CD14-positive monocyte (primary cell): ENCODE measurements at regions not wholly inside any gene's neighbourhood (a gene's known extent, or its start where the extent isn't known, plus 50 kb on each side); places are given as distances from the start of the nearest gene placed in this dataset.

Experiments
- DNase-seq, 3 donors: peaks; one replicate each; pipeline ENCODE4 v3.0.0-alpha.2; 2011 to 2022
- H2AFZ ChIP-seq: 2 replicates; pipeline ENCODE4 v1.6.0; 2012; ENCODE audit warnings: mild to moderate bottlenecking, low read depth, low read length, inconsistent platforms; ENCODE audit not compliant: insufficient read depth, poor library complexity, severe bottlenecking
- H3K27ac ChIP-seq, 2 donors: 1 replicate in 1 of 2; 2 replicates in 1 of 2; pipeline ENCODE4 v1.5.1; 2012 to 2013; ENCODE audit warnings: low read length in 2 of 2, control low read depth in 1 of 2, inconsistent platforms in 1 of 2, low read depth in 1 of 2, mild to moderate bottlenecking in 1 of 2
- H3K27me3 ChIP-seq, 2 donors: one replicate each; pipeline versions ENCODE4 v1.6.0 to v1.6.1; 2011 to 2013; ENCODE audit warnings: low read length in 2 of 2; ENCODE audit not compliant: control insufficient read depth in 2 of 2, insufficient read depth in 2 of 2
- H3K36me3 ChIP-seq, 2 donors: replicated peaks in 1 of 2; 1 replicate in 1 of 2; 2 replicates in 1 of 2; pipeline versions ENCODE4 v1.5.1 to v1.6.1; 2012 to 2013; ENCODE audit warnings: low read length in 2 of 2, control low read depth in 1 of 2, inconsistent platforms in 1 of 2, mild to moderate bottlenecking in 1 of 2; ENCODE audit not compliant: insufficient read depth in 2 of 2, control insufficient read depth in 1 of 2
- H3K4me1 ChIP-seq, 2 donors: 1 replicate in 1 of 2; 2 replicates in 1 of 2; pipeline versions ENCODE4 v1.5.1 to v1.6.1; 2012 to 2013; ENCODE audit warnings: low read length in 2 of 2, control low read depth in 1 of 2, inconsistent platforms in 1 of 2, mild to moderate bottlenecking in 1 of 2, moderate library complexity in 1 of 2; ENCODE audit not compliant: insufficient read depth in 2 of 2, control insufficient read depth in 1 of 2
- H3K4me2 ChIP-seq: replicated peaks from 2 replicates; pipeline ENCODE3; 2012; ENCODE audit warnings: low read length, moderate library complexity, mild to moderate bottlenecking; ENCODE audit not compliant: poor library complexity, severe bottlenecking; ENCODE audit errors: extremely low read depth
- H3K4me3 ChIP-seq, 3 experiments: fragments of 200-600 bp in 1 of 3; sonication (generic) in 1 of 3; replicated peaks in 1 of 3; 1 replicate in 2 of 3; 2 replicates in 1 of 3; pipeline ENCODE4 v1.5.1; 2011 to 2013; ENCODE audit warnings: low read length in 3 of 3, mild to moderate bottlenecking in 3 of 3, control low read depth in 2 of 3, low read depth in 2 of 3, inconsistent platforms in 1 of 3, moderate library complexity in 1 of 3
- H3K79me2 ChIP-seq: 2 replicates; pipeline ENCODE4 v1.6.0; 2012; ENCODE audit warnings: mild to moderate bottlenecking, control low read depth, inconsistent platforms, low read length, moderate library complexity; ENCODE audit not compliant: insufficient read depth
- H3K9ac ChIP-seq: 2 replicates; pipeline ENCODE4 v1.6.0; 2017; ENCODE audit warnings: low read length, mild to moderate bottlenecking; ENCODE audit not compliant: insufficient read depth, poor library complexity, severe bottlenecking
- H3K9me3 ChIP-seq, 2 donors: replicated peaks in 1 of 2; 1 replicate in 1 of 2; 2 replicates in 1 of 2; pipeline versions ENCODE4 v1.5.1 to v1.6.1; 2012 to 2013; ENCODE audit warnings: low read length in 2 of 2, control low read depth in 1 of 2; ENCODE audit not compliant: control insufficient read depth in 1 of 2, insufficient read depth in 1 of 2
- H4K20me1 ChIP-seq: 2 replicates; pipeline ENCODE4 v1.6.0; 2012; ENCODE audit warnings: mild to moderate bottlenecking, low read length, control low read depth, moderate library complexity; ENCODE audit not compliant: insufficient read depth
- H3K27ac Mint-ChIP-seq, 7 donors: one replicate each; pipeline ENCODE4 v1.8.0; 2020; ENCODE audit warnings: mild to moderate bottlenecking in 7 of 7, mixed read lengths in 7 of 7, moderate library complexity in 6 of 7, inconsistent platforms in 2 of 7
- H3K27me3 Mint-ChIP-seq, 3 donors: one replicate each; pipeline ENCODE4 v1.8.0; 2021 to 2022; ENCODE audit warnings: low read depth in 3 of 3, mild to moderate bottlenecking in 3 of 3, mixed read lengths in 3 of 3, moderate library complexity in 3 of 3, inconsistent platforms in 1 of 3
- H3K36me3 Mint-ChIP-seq, 2 donors: one replicate each; pipeline ENCODE4 v1.8.0; 2020; ENCODE audit warnings: mixed read lengths in 2 of 2, inconsistent platforms in 1 of 2, mild to moderate bottlenecking in 1 of 2
- H3K4me1 Mint-ChIP-seq: one replicate; pipeline ENCODE4 v1.8.0; 2020; ENCODE audit warnings: mild to moderate bottlenecking, mixed read lengths
- H3K4me3 Mint-ChIP-seq, 2 donors: one replicate each; pipeline ENCODE4 v1.8.0; 2020; ENCODE audit warnings: mild to moderate bottlenecking in 2 of 2, mixed read lengths in 2 of 2, moderate library complexity in 1 of 2
- H3K9me3 Mint-ChIP-seq, 7 donors: one replicate each; pipeline ENCODE4 v1.8.0; 2020 to 2022; ENCODE audit warnings: mixed read lengths in 7 of 7, mild to moderate bottlenecking in 6 of 7, moderate library complexity in 6 of 7, inconsistent platforms in 2 of 7
- WGBS: methylation state at CpG from one replicate; pipeline ENCODE4 v1.1.5; 2013; ENCODE audit warnings: missing lambda C conversion rate; ENCODE audit not compliant: insufficient coverage; 5-methylcytosine and 5-hydroxymethylcytosine counted together
- intact Hi-C, 2 donors: fragments of 100-400 bp; cut with micrococcal nuclease; formaldehyde crosslinking; loops; one replicate each; pipeline versions ENCODE4 v1.15.0 to v1.15.1; 2023
- TF ChIP-seq, protein P1 (sequence below): fragments of 200-600 bp; IDR thresholded peaks from one replicate; pipeline ENCODE4 v1.8.0; 2022; ENCODE audit warnings: antibody characterized with exemption, mild to moderate bottlenecking

GRCh38 chr12:67786086-67786485 is 137.5 kb downstream of the DYRK2 start:
- Histone ChIP-seq H3K27me3 (no peaks in the 10 kb centered on the region), H3K9ac (no peak overlapping the region), H3K79me2 (no peaks in the 10 kb centered on the region), H3K4me2 (no peak overlapping the region), H3K36me3 (no peaks in the 10 kb centered on the region), H4K20me1 (no peaks in the 10 kb centered on the region), H3K27ac (no peak overlapping the region), H3K4me1 (no peaks in the 10 kb centered on the region), H3K4me3 (no peak overlapping the region), H2AFZ (no peak overlapping the region), H3K9me3 (no peaks in the 10 kb centered on the region)
- no peaks in the 10 kb centered on the region for H3K36me3 Mint-ChIP-seq
- DNase-seq = no peak
- H3K27ac Mint-ChIP-seq = no peak overlapping the region
- WGBS = 92% methylated on average over 2 of the region's 3 CpGs
- H3K4me1 Mint-ChIP-seq = peaks cover 4% of the 10 kb centered on the region
- no peak overlapping the region for H3K4me3 Mint-ChIP-seq
- peaks cover 0 to 2% (median 1%) of the 10 kb centered on the region in 3 donors for H3K27me3 Mint-ChIP-seq
- TF ChIP-seq, protein P1, sequence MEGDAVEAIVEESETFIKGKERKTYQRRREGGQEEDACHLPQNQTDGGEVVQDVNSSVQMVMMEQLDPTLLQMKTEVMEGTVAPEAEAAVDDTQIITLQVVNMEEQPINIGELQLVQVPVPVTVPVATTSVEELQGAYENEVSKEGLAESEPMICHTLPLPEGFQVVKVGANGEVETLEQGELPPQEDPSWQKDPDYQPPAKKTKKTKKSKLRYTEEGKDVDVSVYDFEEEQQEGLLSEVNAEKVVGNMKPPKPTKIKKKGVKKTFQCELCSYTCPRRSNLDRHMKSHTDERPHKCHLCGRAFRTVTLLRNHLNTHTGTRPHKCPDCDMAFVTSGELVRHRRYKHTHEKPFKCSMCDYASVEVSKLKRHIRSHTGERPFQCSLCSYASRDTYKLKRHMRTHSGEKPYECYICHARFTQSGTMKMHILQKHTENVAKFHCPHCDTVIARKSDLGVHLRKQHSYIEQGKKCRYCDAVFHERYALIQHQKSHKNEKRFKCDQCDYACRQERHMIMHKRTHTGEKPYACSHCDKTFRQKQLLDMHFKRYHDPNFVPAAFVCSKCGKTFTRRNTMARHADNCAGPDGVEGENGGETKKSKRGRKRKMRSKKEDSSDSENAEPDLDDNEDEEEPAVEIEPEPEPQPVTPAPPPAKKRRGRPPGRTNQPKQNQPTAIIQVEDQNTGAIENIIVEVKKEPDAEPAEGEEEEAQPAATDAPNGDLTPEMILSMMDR = no peak
- H3K9me3 Mint-ChIP-seq = peaks cover 0 to 5% (median under 1%) of the 10 kb centered on the region in 7 donors
- intact Hi-C loops = no loop called here

GRCh38 chr12:67788118-67788517 is 139.6 kb downstream of the DYRK2 start:
- no peaks in the 10 kb centered on the region for H3K36me3 ChIP-seq
- H3K9me3 ChIP-seq = peaks cover 3 to 8% of the 10 kb centered on the region in 2 donors
- no peak overlapping the region for H3K27ac ChIP-seq
- no peak overlapping the region for H3K4me2 ChIP-seq
- Mint-ChIP-seq H3K27me3 (peaks cover 0 to 2% (median 0%) of the 10 kb centered on the region in 3 donors), H3K4me1 (peaks cover 4% of the 10 kb centered on the region), H3K27ac (no peak overlapping the region), H3K36me3 (no peaks in the 10 kb centered on the region), H3K9me3 (peaks cover 0 to 13% (median 9%) of the 10 kb centered on the region in 7 donors), H3K4me3 (no peak overlapping the region)
- TF ChIP-seq, protein P1 = no peak
- intact Hi-C loops = no loop called here
- H3K27me3 ChIP-seq = no peaks in the 10 kb centered on the region
- no CpG with 5 or more reads among the region's 5 CpGs for WGBS
- no peak overlapping the region for H3K9ac ChIP-seq
- H3K4me3 ChIP-seq = no peak overlapping the region
- no peak overlapping the region for H2AFZ ChIP-seq
- H3K79me2 ChIP-seq = no peaks in the 10 kb centered on the region
- no peaks in the 10 kb centered on the region for H3K4me1 ChIP-seq
- DNase-seq = no peak
- no peaks in the 10 kb centered on the region for H4K20me1 ChIP-seq
